ENCODE measurements at regions not wholly inside any gene's neighbourhood (a gene's known extent, or its start where the extent isn't known, plus 50 kb on each side); places are given as distances from the start of the nearest gene placed in this dataset.

DNA sequence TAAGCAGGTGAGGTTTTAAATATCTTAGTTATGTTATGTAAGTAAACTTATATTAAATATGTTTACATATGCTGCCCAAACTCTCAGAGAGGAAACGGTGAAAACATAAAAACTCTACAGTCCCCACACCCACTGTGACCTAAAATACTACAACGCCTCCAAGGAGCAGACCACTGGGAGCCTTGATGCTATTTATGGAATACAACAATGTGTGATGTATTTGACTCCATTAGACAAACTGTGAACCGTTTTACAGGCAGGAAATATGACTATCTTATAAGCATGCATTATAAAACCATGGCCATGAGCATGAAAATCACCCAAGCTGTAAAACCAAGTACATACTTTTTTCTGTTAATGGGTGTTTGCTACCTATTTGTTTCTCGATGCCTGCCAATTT, 379.5 kb upstream of the TBL1XR1 start:
- TF ChIP-seq, protein P1, sequence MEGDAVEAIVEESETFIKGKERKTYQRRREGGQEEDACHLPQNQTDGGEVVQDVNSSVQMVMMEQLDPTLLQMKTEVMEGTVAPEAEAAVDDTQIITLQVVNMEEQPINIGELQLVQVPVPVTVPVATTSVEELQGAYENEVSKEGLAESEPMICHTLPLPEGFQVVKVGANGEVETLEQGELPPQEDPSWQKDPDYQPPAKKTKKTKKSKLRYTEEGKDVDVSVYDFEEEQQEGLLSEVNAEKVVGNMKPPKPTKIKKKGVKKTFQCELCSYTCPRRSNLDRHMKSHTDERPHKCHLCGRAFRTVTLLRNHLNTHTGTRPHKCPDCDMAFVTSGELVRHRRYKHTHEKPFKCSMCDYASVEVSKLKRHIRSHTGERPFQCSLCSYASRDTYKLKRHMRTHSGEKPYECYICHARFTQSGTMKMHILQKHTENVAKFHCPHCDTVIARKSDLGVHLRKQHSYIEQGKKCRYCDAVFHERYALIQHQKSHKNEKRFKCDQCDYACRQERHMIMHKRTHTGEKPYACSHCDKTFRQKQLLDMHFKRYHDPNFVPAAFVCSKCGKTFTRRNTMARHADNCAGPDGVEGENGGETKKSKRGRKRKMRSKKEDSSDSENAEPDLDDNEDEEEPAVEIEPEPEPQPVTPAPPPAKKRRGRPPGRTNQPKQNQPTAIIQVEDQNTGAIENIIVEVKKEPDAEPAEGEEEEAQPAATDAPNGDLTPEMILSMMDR (IDR thresholded peaks at IDR 0.05 in 8 of 11, conservative IDR thresholded peaks at IDR 0.05 in 3 of 11) = no peak
- no peak for TF ChIP-seq POLR2AphosphoS5 (IDR thresholded peaks at IDR 0.05)

All from spleen (tissue), 7 donors.